ENCODE measurements at regions not wholly inside any gene's neighbourhood (a gene's known extent, or its start where the extent isn't known, plus 50 kb on each side); places are given as distances from the start of the nearest gene placed in this dataset.

- no peaks in the 10 kb centered on the region for H3K9me3 ChIP-seq
These were observed 344.2 kb upstream of the GRM7 start for GRCh38 chr3:6516694-6517093.

GRCh38 chr3:6518709-6519345 lies 342.1 kb upstream of the GRM7 start:
- H3K27ac ChIP-seq, result no peak overlapping the region
- H3K36me3 ChIP-seq, result no peaks in the 10 kb centered on the region
- H3K4me1 ChIP-seq, result no peaks in the 10 kb centered on the region
- no peak overlapping the region for H3K4me3 ChIP-seq
- 61 to 70% methylated on average over 6 of the region's 6 CpGs for WGBS, 2 donors
- no peak for DNase-seq
- no peaks in the 10 kb centered on the region for H3K27me3 ChIP-seq
- TF ChIP-seq POLR2AphosphoS5 (IDR thresholded peaks at IDR 0.05) (no peak), CTCF (IDR thresholded peaks at IDR 0.05) (no peak), EP300 (IDR thresholded peaks at IDR 0.05) (no peak), POLR2A (IDR thresholded peaks at IDR 0.05) (no peak)
- H3K9me3 ChIP-seq, result no peaks in the 10 kb centered on the region
- no peak for ATAC-seq (ENCODE audit: low FRiP score in 2 of 2)

More at GRCh38 chr3:6516694-6517093, 344.2 kb upstream of the GRM7 start:
- ATAC-seq (ENCODE audit: low FRiP score in 2 of 2) (no peak), DNase-seq (no peak)
- H3K27me3 ChIP-seq, result no peaks in the 10 kb centered on the region
- no peaks in the 10 kb centered on the region for H3K36me3 ChIP-seq
- TF ChIP-seq CTCF (IDR thresholded peaks at IDR 0.05), result no peak
- H3K4me3 ChIP-seq, result no peak overlapping the region
- no peak overlapping the region for H3K27ac ChIP-seq
- H3K4me1 ChIP-seq, result no peaks in the 10 kb centered on the region
- WGBS, 2 donors, result 76 to 86% methylated on average over 2 of the region's 2 CpGs

GRCh38 chr3:6521369-6522113 lies 339.4 kb upstream of the GRM7 start:
- H3K9me3 ChIP-seq, result no peaks in the 10 kb centered on the region
- 86 to 96% methylated on average over 2 of the region's 2 CpGs for WGBS, 2 donors
- no peak for DNase-seq
- TF ChIP-seq CTCF (IDR thresholded peaks at IDR 0.05), result no peak
- TF ChIP-seq POLR2AphosphoS5 (IDR thresholded peaks at IDR 0.05), result no peak
- TF ChIP-seq POLR2A (IDR thresholded peaks at IDR 0.05), result no peak
- TF ChIP-seq EP300 (IDR thresholded peaks at IDR 0.05), result no peak
- H3K4me1 ChIP-seq, result no peaks in the 10 kb centered on the region
- no peaks in the 10 kb centered on the region for H3K36me3 ChIP-seq
- no peak overlapping the region for H3K27ac ChIP-seq
- H3K27me3 ChIP-seq, result no peaks in the 10 kb centered on the region
- no peak overlapping the region for H3K4me3 ChIP-seq
- no peak for ATAC-seq (ENCODE audit: low FRiP score in 2 of 2)

- no peak overlapping the region for H3K27ac ChIP-seq
- TF ChIP-seq CTCF (IDR thresholded peaks at IDR 0.05) (no peak), POLR2A (IDR thresholded peaks at IDR 0.05) (no peak), POLR2AphosphoS5 (IDR thresholded peaks at IDR 0.05) (no peak), EP300 (IDR thresholded peaks at IDR 0.05) (no peak)
- no peaks in the 10 kb centered on the region for H3K27me3 ChIP-seq
- H3K9me3 ChIP-seq, result no peaks in the 10 kb centered on the region
- no peak for DNase-seq
- H3K36me3 ChIP-seq, result no peaks in the 10 kb centered on the region
- ATAC-seq (ENCODE audit: low FRiP score in 2 of 2), result no peak
- H3K4me1 ChIP-seq, result no peaks in the 10 kb centered on the region
- H3K4me3 ChIP-seq, result no peak overlapping the region
These were observed 338.7 kb upstream of the GRM7 start for GRCh38 chr3:6522191-6522590.

- no peaks in the 10 kb centered on the region for H3K9me3 ChIP-seq
- WGBS, 2 donors, result 66 to 70% methylated on average over 2 of the region's 2 CpGs
- H3K4me3 ChIP-seq, result no peak overlapping the region
- no peaks in the 10 kb centered on the region for H3K4me1 ChIP-seq
- no peaks in the 10 kb centered on the region for H3K36me3 ChIP-seq
- no peaks in the 10 kb centered on the region for H3K27me3 ChIP-seq
- ATAC-seq (ENCODE audit: low FRiP score in 2 of 2) (no peak), DNase-seq (no peak)
- TF ChIP-seq CTCF (IDR thresholded peaks at IDR 0.05) (no peak), EP300 (IDR thresholded peaks at IDR 0.05) (no peak), POLR2A (IDR thresholded peaks at IDR 0.05) (no peak), POLR2AphosphoS5 (IDR thresholded peaks at IDR 0.05) (no peak)
- no peak overlapping the region for H3K27ac ChIP-seq
These were observed 337.9 kb upstream of the GRM7 start for GRCh38 chr3:6523043-6523442.
